A549 (cell line): ENCODE measurements at regions not wholly inside any gene's neighbourhood (a gene's known extent, or its start where the extent isn't known, plus 50 kb on each side); places are given as distances from the start of the nearest gene placed in this dataset.

ENCODE experiments used
- ATAC-seq, 2 experiments: fragments of 200-7000 bp in 1 of 2; fragments of >200 bp in 1 of 2; cut with Nextera tagmentation in 1 of 2; cut with Tn5 transposase in 1 of 2; 3 replicates each; pipeline versions ENCODE4 v1.8.0 to v1.9.1; 2018 to 2020; ENCODE audit warnings: mild to moderate bottlenecking in 1 of 2, moderate library complexity in 1 of 2
- CTCF ChIA-PET: fragments of 300-600 bp; sonication (Branson Sonifier 250); formaldehyde crosslinking; extraction: SDS; loops from one replicate; lab custom pipeline; 2021; ENCODE audit warnings: antibody characterized with exemption, inconsistent platforms; lab: Yijun Ruan, JAX
- POLR2A ChIA-PET: fragments of 350-600 bp; formaldehyde crosslinking; extraction: SDS; loops from one replicate; lab custom pipeline; 2021; ENCODE audit warnings: antibody characterized with exemption, inconsistent platforms; lab: Yijun Ruan, JAX
- DNase-seq, 2 experiments: peaks; one replicate each; pipeline versions ENCODE4 v3.0.0 to v3.0.0-alpha.2; 2011 to 2016; ENCODE audit warnings: low read depth in 1 of 2, low spot score in 1 of 2
- FAIRE-seq: peaks from 2 replicates; lab custom pipeline; 2011; peaks lifted over from hg19 to GRCh38; lab: Jason Lieb, UNC
- H3K27ac ChIP-seq, 2 experiments: fragments of >200 bp; sonication (Bioruptor Twin); formaldehyde crosslinking; 3 replicates each; pipeline ENCODE4 v1.5.1; 2016 to 2017
- H3K4me1 ChIP-seq: fragments of >200 bp; sonication (Bioruptor Twin); formaldehyde crosslinking; 3 replicates; pipeline ENCODE4 v1.6.1; 2016
- H3K4me2 ChIP-seq: fragments of >200 bp; sonication (Bioruptor Twin); formaldehyde crosslinking; 3 replicates; pipeline ENCODE4 v1.6.1; 2016
- H3K4me3 ChIP-seq: fragments of >200 bp; sonication (Bioruptor Twin); formaldehyde crosslinking; 3 replicates; pipeline ENCODE4 v1.5.1; 2016
- H3K9me3 ChIP-seq: fragments of >200 bp; sonication (Bioruptor Twin); formaldehyde crosslinking; 3 replicates; pipeline ENCODE4 v1.6.1; 2016
- BCL3 ChIP-seq: fragments of >200 bp; sonication (Bioruptor Twin); formaldehyde crosslinking; IDR thresholded peaks from 3 replicates; pipeline ENCODE4 v1.6.1; 2016
- BHLHE40 ChIP-seq: IDR thresholded peaks from 2 replicates; pipeline ENCODE4 v1.6.1; 2012; ENCODE audit warnings: low read depth, low read length, inconsistent platforms
- CBX2 ChIP-seq: fragments of 200-600 bp; sonication (generic); IDR thresholded peaks from 2 replicates; pipeline ENCODE4 v1.6.1; 2016; ENCODE audit warnings: low read depth, mild to moderate bottlenecking, borderline replicate concordance
- CBX8 ChIP-seq: fragments of 200-600 bp; sonication (generic); IDR thresholded peaks from 2 replicates; pipeline ENCODE4 v1.6.1; 2016
- CHD2 ChIP-seq: fragments of 150-350 bp; IDR thresholded peaks from 2 replicates; pipeline ENCODE4 v1.6.1; 2014; ENCODE audit warnings: low read length; ENCODE audit not compliant: partially characterized antibody
- ESRRA ChIP-seq: fragments of 150-350 bp; IDR thresholded peaks from 2 replicates; pipeline ENCODE4 v1.6.1; 2014; ENCODE audit warnings: mild to moderate bottlenecking, low read length, borderline replicate concordance
- HOXB13 ChIP-seq: fragments of 250-450 bp; sonication (Bioruptor Pico); IDR thresholded peaks from 2 replicates; pipeline ENCODE4 v1.5.0; 2020; ENCODE audit warnings: low read depth, mild to moderate bottlenecking, moderate library complexity
- JUN ChIP-seq, 2 experiments: fragments of >200 bp; sonication (Bioruptor Twin); formaldehyde crosslinking; IDR thresholded peaks; 2 replicates in 1 of 2; 3 replicates in 1 of 2; pipeline ENCODE4 v1.6.1; 2016 to 2017
- JUNB ChIP-seq: fragments of >200 bp; sonication (Bioruptor Twin); formaldehyde crosslinking; IDR thresholded peaks from 2 replicates; pipeline ENCODE4 v1.6.1; 2016
- KDM5A ChIP-seq: fragments of 200-600 bp; sonication (generic); IDR thresholded peaks from 2 replicates; pipeline ENCODE4 v1.6.1; 2016; ENCODE audit warnings: antibody characterized with exemption, mild to moderate bottlenecking
- MAX ChIP-seq: IDR thresholded peaks from 2 replicates; pipeline ENCODE4 v1.6.1; 2012
- MAZ ChIP-seq: fragments of 150-350 bp; IDR thresholded peaks from 2 replicates; pipeline ENCODE4 v1.6.1; 2014; ENCODE audit warnings: antibody characterized with exemption, low read depth, low read length, borderline replicate concordance
- MYC ChIP-seq: IDR thresholded peaks from 2 replicates; pipeline ENCODE4 v1.6.1; 2012; ENCODE audit warnings: mild to moderate bottlenecking, inconsistent platforms, low read length, improper control_type of control experiment, borderline replicate concordance
- NFE2L2 ChIP-seq: fragments of 150-350 bp; conservative IDR thresholded peaks from 2 replicates; pipeline ENCODE4 v1.6.1; 2014; ENCODE audit warnings: low read length
- PHF8 ChIP-seq: fragments of 200-600 bp; sonication (generic); IDR thresholded peaks from 2 replicates; pipeline ENCODE4 v1.6.1; 2016; ENCODE audit warnings: low read depth, mild to moderate bottlenecking, antibody characterized with exemption, moderate library complexity, borderline replicate concordance
- POLR2AphosphoS2 ChIP-seq: conservative IDR thresholded peaks from 2 replicates; pipeline ENCODE4 v1.6.1; 2012; ENCODE audit warnings: low read length, improper control_type of control experiment, inconsistent platforms
- RAD21 ChIP-seq, 2 experiments: fragments of >200 bp in 1 of 2; sonication (Bioruptor Twin) in 1 of 2; formaldehyde crosslinking in 1 of 2; IDR thresholded peaks in 1 of 2; conservative IDR thresholded peaks in 1 of 2; 2 replicates in 1 of 2; 3 replicates in 1 of 2; pipeline ENCODE4 v1.6.1; 2012 to 2018; ENCODE audit warnings: inconsistent platforms in 1 of 2
- SMC3 ChIP-seq: fragments of >200 bp; sonication (Bioruptor Twin); formaldehyde crosslinking; IDR thresholded peaks from 3 replicates; pipeline ENCODE4 v1.6.1; 2018; ENCODE audit warnings: inconsistent platforms
- TFCP2L1 ChIP-seq: fragments of 250-450 bp; sonication (Bioruptor Pico); IDR thresholded peaks from 2 replicates; pipeline ENCODE4 v1.5.0; 2021; ENCODE audit warnings: mild to moderate bottlenecking
- ZC3H11A ChIP-seq: fragments of 450-650 bp; IDR thresholded peaks from 2 replicates; pipeline ENCODE4 v1.6.1; 2014; ENCODE audit warnings: antibody characterized with exemption, mild to moderate bottlenecking
- ZNF302 ChIP-seq: fragments of 250-450 bp; sonication (Bioruptor Pico); IDR thresholded peaks from 2 replicates; pipeline ENCODE4 v1.9.0; 2021; ENCODE audit warnings: inconsistent platforms, mild to moderate bottlenecking, moderate library complexity
- WGBS: methylation state at CpG from one replicate; pipeline ENCODE4 v1.1.6; 2017; ENCODE audit errors: missing lambda C conversion rate; 5-methylcytosine and 5-hydroxymethylcytosine counted together
- TF ChIP-seq, protein P1 (sequence below): fragments of 150-350 bp; IDR thresholded peaks from 2 replicates; pipeline ENCODE4 v1.6.1; 2014; ENCODE audit warnings: low read depth, mild to moderate bottlenecking, low read length
- TF ChIP-seq, protein P2 (sequence below): IDR thresholded peaks from 2 replicates; pipeline ENCODE4 v1.6.1; 2012

- no peak for TF ChIP-seq POLR2AphosphoS2
- TF ChIP-seq, all 56 proteins: peak for 0
Measured at GRCh38 chr10:6342096-6342685, 139.5 kb downstream of the PFKFB3 start (continued).

DNA sequence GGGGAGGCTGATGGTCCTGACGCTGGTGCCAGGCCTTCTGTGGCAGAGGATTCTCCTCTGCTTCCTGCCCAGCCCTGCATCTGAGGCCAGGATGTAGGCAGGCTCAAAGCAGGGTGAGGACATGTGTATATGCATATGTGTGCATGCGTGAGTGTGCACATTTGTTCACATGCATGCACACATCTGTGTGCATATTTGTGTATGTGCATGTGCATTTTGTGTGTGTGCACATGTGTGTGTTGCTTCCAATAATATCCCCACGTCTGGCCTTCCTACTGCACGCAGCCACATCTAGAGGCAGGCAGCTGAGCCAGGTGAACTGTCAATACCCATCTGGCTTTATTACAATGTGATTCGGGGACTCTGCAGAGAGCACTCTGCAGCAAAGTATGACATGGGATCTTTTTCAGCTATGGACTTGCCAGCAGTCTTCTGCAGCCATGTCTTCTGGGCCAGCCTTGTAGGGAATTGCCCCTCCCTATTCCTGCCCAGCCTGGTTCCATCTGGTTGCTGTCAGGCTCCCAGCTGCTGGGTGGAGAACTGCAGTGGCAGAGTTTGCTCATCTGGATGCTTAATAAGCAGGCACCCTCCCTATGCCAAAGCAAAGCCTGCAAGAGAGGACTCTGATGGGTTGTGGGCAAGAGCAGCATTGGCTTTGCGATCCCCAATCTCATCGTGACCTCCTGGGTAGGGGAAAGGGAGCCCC, 140.7 kb downstream of the PFKFB3 start:
- POLR2A ChIA-PET, result no interaction called here
- no peak for TF ChIP-seq MAX
- TF ChIP-seq BCL3, result no peak
- TF ChIP-seq ESRRA, result no peak
- TF ChIP-seq, protein P1, sequence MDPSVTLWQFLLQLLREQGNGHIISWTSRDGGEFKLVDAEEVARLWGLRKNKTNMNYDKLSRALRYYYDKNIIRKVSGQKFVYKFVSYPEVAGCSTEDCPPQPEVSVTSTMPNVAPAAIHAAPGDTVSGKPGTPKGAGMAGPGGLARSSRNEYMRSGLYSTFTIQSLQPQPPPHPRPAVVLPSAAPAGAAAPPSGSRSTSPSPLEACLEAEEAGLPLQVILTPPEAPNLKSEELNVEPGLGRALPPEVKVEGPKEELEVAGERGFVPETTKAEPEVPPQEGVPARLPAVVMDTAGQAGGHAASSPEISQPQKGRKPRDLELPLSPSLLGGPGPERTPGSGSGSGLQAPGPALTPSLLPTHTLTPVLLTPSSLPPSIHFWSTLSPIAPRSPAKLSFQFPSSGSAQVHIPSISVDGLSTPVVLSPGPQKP, result no peak
- TF ChIP-seq, protein P2, sequence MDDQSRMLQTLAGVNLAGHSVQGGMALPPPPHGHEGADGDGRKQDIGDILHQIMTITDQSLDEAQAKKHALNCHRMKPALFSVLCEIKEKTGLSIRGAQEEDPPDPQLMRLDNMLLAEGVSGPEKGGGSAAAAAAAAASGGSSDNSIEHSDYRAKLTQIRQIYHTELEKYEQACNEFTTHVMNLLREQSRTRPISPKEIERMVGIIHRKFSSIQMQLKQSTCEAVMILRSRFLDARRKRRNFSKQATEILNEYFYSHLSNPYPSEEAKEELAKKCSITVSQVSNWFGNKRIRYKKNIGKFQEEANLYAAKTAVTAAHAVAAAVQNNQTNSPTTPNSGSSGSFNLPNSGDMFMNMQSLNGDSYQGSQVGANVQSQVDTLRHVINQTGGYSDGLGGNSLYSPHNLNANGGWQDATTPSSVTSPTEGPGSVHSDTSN, result no peak
- TF ChIP-seq ZNF302, result no peak
- no peak for TF ChIP-seq JUNB
- TF ChIP-seq POLR2AphosphoS2, result no peak
- no peak for TF ChIP-seq PHF8
- no peak for TF ChIP-seq MYC
- FAIRE-seq (no peak), ATAC-seq (peak; percentile 45 to 64; a peak in 4 of 6 replicates), DNase-seq (no peak)
- 90% methylated on average over 7 of the region's 7 CpGs for WGBS
- Histone ChIP-seq H3K4me2 (no peak overlapping the region), H3K27ac (peak overlapping the region in 1 of 2 experiments; percentile 44; a peak in 2 of 6 replicates), H3K4me1 (peaks cover 16% of the 10 kb centered on the region; the same call in 1 of the 3 replicates), H3K4me3 (no peak overlapping the region), H3K9me3 (no peaks in the 10 kb centered on the region; the same call in 2 of the 3 replicates)
- CTCF ChIA-PET, result interaction anchor here (0.9 to 1.6 kb wide), 4 partner anchors 16 to 141 kb away, joined by 3 to 4 read pairs (median 4); partner anchors contain the start of gene PFKFB3

DNA sequence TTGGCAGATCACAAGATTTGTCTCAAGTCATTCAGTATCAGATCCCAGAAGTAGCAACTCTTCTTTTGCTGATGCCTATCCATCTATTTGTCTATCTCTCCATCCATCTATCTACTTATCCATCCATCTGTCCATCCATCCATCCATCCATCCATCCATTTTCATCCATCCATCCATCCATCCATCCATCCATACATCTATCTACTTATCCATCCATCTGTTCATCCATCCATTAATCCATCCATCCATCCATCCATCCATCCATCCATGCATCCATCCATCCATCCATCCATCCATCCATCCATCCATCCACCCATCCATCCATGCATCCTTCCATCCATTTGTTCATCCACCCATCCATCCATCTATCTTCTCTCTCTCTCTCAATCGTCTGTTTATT, 142.7 kb downstream of the PFKFB3 start:
- no peak overlapping the region for H3K27ac ChIP-seq
- no peak overlapping the region for H3K4me3 ChIP-seq
- 92% methylated on average over 1 of the region's 1 CpG for WGBS
- no peak overlapping the region for H3K4me2 ChIP-seq
- TF ChIP-seq, protein P1, result no peak
- TF ChIP-seq SMC3 (no peak), NFE2L2 (no peak), BCL3 (no peak), JUN (IDR thresholded peaks at IDR 0.05) (no peak), MAX (no peak), KDM5A (no peak), TFCP2L1 (CRISPR knock-in tag) (no peak), PHF8 (no peak), RAD21 (conservative IDR thresholded peaks at IDR 0.05 in 1 of 2, IDR thresholded peaks at IDR 0.05 in 1 of 2) (no peak), MAZ (no peak), BHLHE40 (no peak), ZC3H11A (no peak), CBX2 (no peak), ZNF302 (no peak), HOXB13 (no peak), CHD2 (no peak), CBX8 (no peak)
- FAIRE-seq (no peak), DNase-seq (no peak), ATAC-seq (no peak)
- peaks cover 16% of the 10 kb centered on the region; the same call in 1 of the 3 replicates for H3K4me1 ChIP-seq
- POLR2A ChIA-PET, result no interaction called here
- CTCF ChIA-PET, result interaction anchor here (1.3 kb wide), 1 partner anchor 56 kb away, joined by 3 read pairs; no protein-coding TSS in a partner anchor
- H3K9me3 ChIP-seq, result no peaks in the 10 kb centered on the region; the same call in 1 of the 3 replicates
